IMR-90 (cell line): ENCODE measurements at regions not wholly inside any gene's neighbourhood (a gene's known extent, or its start where the extent isn't known, plus 50 kb on each side); places are given as distances from the start of the nearest gene placed in this dataset.

ENCODE experiments used
- ATAC-seq: fragments of 200-7000 bp; cut with Tn5 transposase; 2 replicates; pipeline ENCODE4 v1.9.1; 2020; ENCODE audit warnings: low read depth, mild to moderate bottlenecking, moderate library complexity
- BruUV-seq: library from RNA; stranded (reverse); fragments of 400-500 nt; replicated peaks from 2 replicates; lab custom pipeline; 2021; lab: Mats Ljungman, UMichigan
- CTCF ChIA-PET: fragments of 300-600 bp; formaldehyde crosslinking; extraction: SDS; loops from one replicate; lab custom pipeline; 2021; ENCODE audit warnings: antibody characterized with exemption; lab: Yijun Ruan, JAX
- POLR2A ChIA-PET: fragments of 300-600 bp; sonication (Branson Sonifier 250); formaldehyde crosslinking; loops from one replicate; lab custom pipeline; 2022; ENCODE audit warnings: antibody characterized with exemption; ENCODE audit not compliant: unreplicated experiment; lab: Charles Lee
- DNase-seq: peaks from one replicate; pipeline ENCODE4 v3.0.0; 2013
- H2AFZ ChIP-seq: replicated peaks from 2 replicates; pipeline ENCODE3; 2013; ENCODE audit warnings: low read length, mild to moderate bottlenecking; ENCODE audit not compliant: poor library complexity
- H2AK5ac ChIP-seq: 2 replicates; pipeline ENCODE4 v1.6.1; 2013; ENCODE audit warnings: low read depth, low read length, inconsistent platforms
- H2AK9ac ChIP-seq: replicated peaks from 2 replicates; pipeline ENCODE3; 2013; ENCODE audit warnings: mild to moderate bottlenecking, low read depth, low read length, moderate library complexity; ENCODE audit not compliant: poor library complexity
- H2BK120ac ChIP-seq: 2 replicates; pipeline ENCODE4 v1.6.1; 2013; ENCODE audit warnings: low read depth, low read length, inconsistent platforms
- H2BK15ac ChIP-seq: 3 replicates; pipeline ENCODE4 v1.6.1; 2013; ENCODE audit warnings: low read depth, low read length, inconsistent platforms
- H2BK20ac ChIP-seq: 2 replicates; pipeline ENCODE4 v1.6.1; 2013; ENCODE audit warnings: low read depth, mild to moderate bottlenecking, inconsistent platforms, low read length, moderate library complexity
- H2BK5ac ChIP-seq: 2 replicates; pipeline ENCODE4 v1.6.1; 2013; ENCODE audit warnings: mild to moderate bottlenecking, low read depth, low read length, inconsistent platforms; ENCODE audit not compliant: poor library complexity, severe bottlenecking
- H3K14ac ChIP-seq: replicated peaks from 2 replicates; pipeline ENCODE4 v1.6.1; 2013; ENCODE audit warnings: low read depth, low read length, inconsistent platforms
- H3K18ac ChIP-seq: 2 replicates; pipeline ENCODE4 v1.6.1; 2013; ENCODE audit warnings: low read depth, low read length, control low read depth
- H3K23ac ChIP-seq: 2 replicates; pipeline ENCODE4 v1.6.1; 2013; ENCODE audit warnings: low read depth, low read length, inconsistent platforms
- H3K27ac ChIP-seq: 2 replicates; pipeline ENCODE4 v1.5.1; 2013; ENCODE audit warnings: mild to moderate bottlenecking, control low read depth, low read length; ENCODE audit not compliant: insufficient read depth
- H3K27me3 ChIP-seq: 2 replicates; pipeline ENCODE4 v1.6.1; 2013; ENCODE audit warnings: low read length; ENCODE audit not compliant: control insufficient read depth, insufficient read depth
- H3K36me3 ChIP-seq: 2 replicates; pipeline ENCODE4 v1.6.1; 2013; ENCODE audit warnings: low read length, mixed read lengths; ENCODE audit not compliant: control insufficient read depth, insufficient read depth
- H3K4ac ChIP-seq: 2 replicates; pipeline ENCODE4 v1.6.1; 2013; ENCODE audit warnings: low read depth, low read length, inconsistent platforms
- H3K4me1 ChIP-seq: 2 replicates; pipeline ENCODE4 v1.6.1; 2013; ENCODE audit warnings: low read length, mixed read lengths; ENCODE audit not compliant: control insufficient read depth, insufficient read depth
- H3K4me2 ChIP-seq: 2 replicates; pipeline ENCODE4 v1.6.1; 2013; ENCODE audit warnings: low read depth, mild to moderate bottlenecking, control low read depth, low read length, moderate library complexity
- H3K4me3 ChIP-seq: 2 replicates; pipeline ENCODE4 v1.5.1; 2013; ENCODE audit warnings: low read depth, mild to moderate bottlenecking, control low read depth, low read length, moderate library complexity; ENCODE audit not compliant: insufficient read depth
- H3K56ac ChIP-seq: 2 replicates; pipeline ENCODE4 v1.6.1; 2013; ENCODE audit warnings: low read length, inconsistent platforms; ENCODE audit not compliant: insufficient read depth; ENCODE audit errors: extremely low read depth
- H3K79me1 ChIP-seq, 2 experiments: 2 replicates each; pipeline ENCODE4 v1.6.1; 2013; ENCODE audit warnings: low read length in 2 of 2, inconsistent platforms in 1 of 2, low read depth in 1 of 2
- H3K9ac ChIP-seq: 2 replicates; pipeline ENCODE4 v1.6.1; 2013; ENCODE audit warnings: low read depth, low read length, control low read depth
- H3K9me1 ChIP-seq: 2 replicates; pipeline ENCODE4 v1.6.1; 2013; ENCODE audit warnings: low read length, inconsistent platforms; ENCODE audit not compliant: insufficient read depth
- H3K9me3 ChIP-seq: 2 replicates; pipeline ENCODE4 v1.6.1; 2013; ENCODE audit warnings: low read length; ENCODE audit not compliant: control insufficient read depth, insufficient read depth
- H4K20me1 ChIP-seq: 2 replicates; pipeline ENCODE4 v1.6.1; 2013; ENCODE audit warnings: low read length, inconsistent platforms; ENCODE audit not compliant: insufficient read depth
- H4K5ac ChIP-seq: 2 replicates; pipeline ENCODE4 v1.6.1; 2013; ENCODE audit warnings: mild to moderate bottlenecking, low read depth, low read length, control low read depth
- H4K8ac ChIP-seq, 2 experiments: 2 replicates each; pipeline ENCODE4 v1.6.1; 2013; ENCODE audit warnings: low read depth in 2 of 2, low read length in 2 of 2, control low read depth in 1 of 2, inconsistent platforms in 1 of 2
- H4K91ac ChIP-seq: 2 replicates; pipeline ENCODE4 v1.6.1; 2013; ENCODE audit warnings: low read depth, low read length, inconsistent platforms; ENCODE audit not compliant: insufficient read depth
- FOS ChIP-seq: fragments of 150-350 bp; IDR thresholded peaks from 2 replicates; pipeline ENCODE4 v1.6.1; 2016; ENCODE audit warnings: low read depth, low read length
- USF2 ChIP-seq: fragments of 150-350 bp; IDR thresholded peaks from 2 replicates; pipeline ENCODE4 v1.6.1; 2017; ENCODE audit warnings: mild to moderate bottlenecking, antibody characterized with exemption, low read length, low read depth
- WGBS, 2 experiments: methylation state at CpG; one replicate each; pipeline versions ENCODE4 v1.1.5 to v1.1.7; 2013; ENCODE audit warnings: missing lambda C conversion rate in 2 of 2; ENCODE audit not compliant: insufficient read length in 1 of 2; ENCODE audit errors: extremely low coverage in 2 of 2; 5-methylcytosine and 5-hydroxymethylcytosine counted together
- dilution Hi-C: fragments of 300-500 bp; cut with HindIII; formaldehyde crosslinking; loops from one replicate; pipeline ENCODE4 v1.14.3; 2018; ENCODE audit warnings: low sequenced_read_pairs; ENCODE audit not compliant: unreplicated experiment
- in situ Hi-C: fragments of 300-500 bp; cut with MboI; formaldehyde crosslinking; loops from 3 replicates; pipeline ENCODE4 v1.14.3; 2019; ENCODE audit warnings: low sequenced_read_pairs, inconsistent platforms, mixed read lengths
- intact Hi-C: fragments of 100-400 bp; cut with micrococcal nuclease; formaldehyde crosslinking; loops from 2 replicates; pipeline ENCODE4 v1.10.0; 2022

DNA sequence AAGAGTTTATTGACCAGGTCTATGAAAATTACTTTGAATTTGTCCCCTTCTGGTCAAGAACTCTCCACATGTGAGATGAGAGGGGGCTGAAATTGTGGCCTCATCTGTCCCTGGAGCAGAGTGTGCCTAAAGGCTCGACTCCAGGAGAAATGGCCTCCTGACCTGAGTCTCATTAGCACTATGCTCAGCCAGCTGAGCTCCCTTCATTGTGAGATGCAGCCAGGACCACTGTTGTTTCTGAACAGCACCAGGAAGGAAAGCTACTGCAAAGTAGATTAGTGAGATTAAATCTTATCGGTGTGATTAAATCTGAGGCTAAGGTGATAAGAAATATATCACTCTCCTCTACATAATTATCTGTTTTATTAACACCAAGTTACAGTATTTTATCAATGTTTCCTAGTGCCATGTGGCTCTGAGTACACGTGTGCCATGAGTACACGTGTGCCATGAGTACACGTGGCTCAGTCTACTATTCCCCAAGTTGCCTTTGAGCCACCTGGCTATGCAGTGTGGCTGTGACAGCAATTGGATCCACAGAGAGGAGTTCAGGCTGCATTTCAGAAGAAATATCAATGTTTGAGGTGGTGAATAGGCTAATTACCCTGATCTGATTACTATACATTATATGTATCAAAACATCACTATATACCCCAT, 126.9 kb downstream of the IPMK start:
- WGBS, 2 experiments, result 0% methylated on average over 1 of the region's 5 CpGs; no CpG with 5 or more reads in 1 of the 2 experiments
- Histone ChIP-seq H3K9me3 (no peaks in the 10 kb centered on the region), H2AK9ac (no peak overlapping the region), H2AFZ (no peak overlapping the region), H2BK20ac (no peak overlapping the region), H3K9ac (no peak overlapping the region), H3K36me3 (no peaks in the 10 kb centered on the region), H2AK5ac (no peak overlapping the region), H2BK5ac (no peak overlapping the region), H3K14ac (no peak overlapping the region), H3K18ac (no peak overlapping the region), H3K9me1 (no peaks in the 10 kb centered on the region), H3K27ac (no peak overlapping the region), H3K4me1 (no peaks in the 10 kb centered on the region), H3K79me1 (no peaks in the 10 kb centered on the region), H3K27me3 (no peaks in the 10 kb centered on the region; the same call in 1 of the 2 replicates), H3K56ac (no peak overlapping the region), H2BK15ac (no peak overlapping the region), H4K8ac (no peak overlapping the region), H3K4me2 (no peak overlapping the region), H4K91ac (no peak overlapping the region), H3K23ac (no peak overlapping the region), H4K20me1 (no peaks in the 10 kb centered on the region), H2BK120ac (no peak overlapping the region), H3K4ac (no peak overlapping the region), H4K5ac (no peak overlapping the region), H3K4me3 (no peak overlapping the region)
- ChIA-PET CTCF (no interaction called here), POLR2A (no interaction called here)
- intact Hi-C loops, result no loop called here
- DNase-seq (no peak), ATAC-seq (no peak)
- dilution Hi-C loops, result no loop called here
- in situ Hi-C loops, result no loop called here
- no peak for TF ChIP-seq FOS
- TF ChIP-seq USF2, result no peak
- BruUV-seq, result no TSS peak
